HCT116 (cell line): ENCODE measurements at regions not wholly inside any gene's neighbourhood (a gene's known extent, or its start where the extent isn't known, plus 50 kb on each side); places are given as distances from the start of the nearest gene placed in this dataset.

Source experiments
- ATAC-seq: fragments of 200-7000 bp; cut with Tn5 transposase; 2 replicates; pipeline ENCODE4 v1.9.1; 2020; ENCODE audit warnings: mild to moderate bottlenecking, moderate library complexity
- BruUV-seq: library from RNA; stranded (reverse); fragments of 400-500 nt; replicated peaks from 2 replicates; lab custom pipeline; 2021; lab: Mats Ljungman, UMichigan
- CTCF ChIA-PET: fragments of 300-600 bp; sonication (Branson Sonifier 250); formaldehyde crosslinking; loops from one replicate; lab custom pipeline; 2021; ENCODE audit warnings: antibody characterized with exemption; lab: Charles Lee
- POLR2A ChIA-PET: fragments of 300-600, 350-600 bp; sonication (Branson Sonifier 250); formaldehyde crosslinking; loops from one replicate; lab custom pipeline; 2021; ENCODE audit warnings: antibody characterized with exemption; lab: Charles Lee
- RAD21 ChIA-PET, 2 experiments: fragments of 300-600 bp; sonication (Branson Sonifier 250); formaldehyde crosslinking; loops; one replicate each; lab custom pipeline; 2023; ENCODE audit warnings: low total read pairs in 2 of 2; ENCODE audit not compliant: uncharacterized antibody in 2 of 2, unreplicated experiment in 2 of 2, low non-redundant PET in 1 of 2; lab: Charles Lee
- DNase-seq: peaks from one replicate; pipeline ENCODE4 v3.0.0-alpha.2; 2010; ENCODE audit warnings: low read depth, low spot score
- H2AFZ ChIP-seq: fragments of 200-600 bp; shearing (Covaris generic), sonication (generic); 2 replicates; pipeline ENCODE4 v1.6.1; 2017; ENCODE audit warnings: low read depth, mixed run types, mixed read lengths, antibody characterized with exemption, low read length; ENCODE audit not compliant: poor library complexity, severe bottlenecking
- H3K27ac ChIP-seq: 2 replicates; pipeline ENCODE4 v1.5.1; 2012; ENCODE audit warnings: low read depth, low read length
- H3K27me3 ChIP-seq: fragments of 200-600 bp; sonication (generic); 2 replicates; pipeline ENCODE4 v1.6.1; 2016; ENCODE audit warnings: mixed run types, low read length, mixed read lengths; ENCODE audit not compliant: insufficient read depth
- H3K36me3 ChIP-seq, 2 experiments: fragments of 200-500 bp in 1 of 2; fragments of 200-600 bp in 1 of 2; sonication (Bioruptor generic) in 1 of 2; sonication (generic) in 1 of 2; 2 replicates each; pipeline versions ENCODE4 v1.5.1 to v1.6.1; 2014 to 2016; ENCODE audit warnings: low read length in 2 of 2, inconsistent platforms in 1 of 2, mixed read lengths in 1 of 2, mixed run types in 1 of 2; ENCODE audit not compliant: insufficient read depth in 2 of 2, control insufficient read depth in 1 of 2
- H3K4me1 ChIP-seq, 2 experiments: fragments of 200-600 bp in 1 of 2; sonication (generic) in 1 of 2; 2 replicates each; pipeline versions ENCODE4 v1.5.1 to v1.6.1; 2012 to 2017; ENCODE audit warnings: low read length in 2 of 2, inconsistent platforms in 1 of 2, mild to moderate bottlenecking in 1 of 2, mixed read lengths in 1 of 2, mixed run types in 1 of 2, moderate library complexity in 1 of 2; ENCODE audit not compliant: insufficient read depth in 2 of 2, control insufficient read depth in 1 of 2
- H3K4me2 ChIP-seq: fragments of 200-600 bp; sonication (generic); 2 replicates; pipeline ENCODE4 v1.6.1; 2017; ENCODE audit warnings: mixed run types, low read length, mixed read lengths
- H3K4me3 ChIP-seq, 2 experiments: fragments of 200-600 bp in 1 of 2; sonication (generic) in 1 of 2; replicated peaks in 1 of 2; 2 replicates each; pipeline ENCODE4 v1.5.1; 2011 to 2016; ENCODE audit warnings: low read length in 2 of 2, control low read depth in 1 of 2, low read depth in 1 of 2, mild to moderate bottlenecking in 1 of 2, mixed read lengths in 1 of 2, mixed run types in 1 of 2
- H3K79me2 ChIP-seq: fragments of 200-600 bp; sonication (generic); 2 replicates; pipeline ENCODE4 v1.6.1; 2017; ENCODE audit warnings: mild to moderate bottlenecking, mixed run types, low read length, moderate library complexity, mixed read lengths; ENCODE audit not compliant: insufficient read depth
- H3K9ac ChIP-seq: fragments of 200-600 bp; sonication (generic); 2 replicates; pipeline ENCODE4 v1.6.1; 2016; ENCODE audit warnings: low read length, mixed read lengths
- H3K9me2 ChIP-seq: fragments of 200-600 bp; sonication (generic), shearing (Covaris generic); 2 replicates; pipeline ENCODE4 v1.6.1; 2017; ENCODE audit warnings: mixed run types, mild to moderate bottlenecking, moderate library complexity; ENCODE audit not compliant: insufficient read depth
- H3K9me3 ChIP-seq, 2 experiments: fragments of 200-500 bp in 1 of 2; fragments of 200-600 bp in 1 of 2; sonication (Bioruptor generic) in 1 of 2; sonication (generic) in 1 of 2; 2 replicates each; pipeline ENCODE4 v1.6.1; 2014 to 2017; ENCODE audit warnings: low read length in 2 of 2, mixed read lengths in 2 of 2, inconsistent platforms in 1 of 2, low read depth in 1 of 2, mild to moderate bottlenecking in 1 of 2, mixed run types in 1 of 2, moderate library complexity in 1 of 2; ENCODE audit not compliant: control insufficient read depth in 1 of 2, insufficient read depth in 1 of 2
- H4K20me1 ChIP-seq: fragments of 200-600 bp; sonication (generic), shearing (Covaris generic); 2 replicates; pipeline ENCODE4 v1.6.1; 2017; ENCODE audit warnings: mixed run types, mild to moderate bottlenecking, moderate library complexity; ENCODE audit not compliant: insufficient read depth
- ATF3 ChIP-seq: IDR thresholded peaks from 2 replicates; pipeline ENCODE4 v1.6.1; 2012
- CBX3 ChIP-seq: IDR thresholded peaks from 2 replicates; pipeline ENCODE4 v1.6.1; 2012; ENCODE audit warnings: low read depth
- EZH2 ChIP-seq: fragments of 200-600 bp; sonication (generic); IDR thresholded peaks from 2 replicates; pipeline ENCODE4 v1.6.1; 2017; ENCODE audit warnings: antibody characterized with exemption, mixed run types
- POLR2A ChIP-seq: IDR thresholded peaks from 2 replicates; pipeline ENCODE4 v1.7.0; 2011; ENCODE audit warnings: borderline replicate concordance; ENCODE audit not compliant: insufficient read depth, insufficient read length; ENCODE audit errors: extremely low read depth
- REST ChIP-seq: IDR thresholded peaks from 2 replicates; pipeline ENCODE4 v1.6.1; 2012; ENCODE audit warnings: low read depth
- SRF ChIP-seq: IDR thresholded peaks from 2 replicates; pipeline ENCODE4 v1.6.1; 2012; ENCODE audit warnings: low read depth
- TCF7L2 ChIP-seq: IDR thresholded peaks from 2 replicates; pipeline ENCODE4 v1.7.0; 2011; ENCODE audit warnings: borderline replicate concordance, inconsistent platforms; ENCODE audit not compliant: insufficient read depth, insufficient read length; ENCODE audit errors: extremely low read depth
- ZBTB33 ChIP-seq: IDR thresholded peaks from 2 replicates; pipeline ENCODE4 v1.6.1; 2011; ENCODE audit warnings: mild to moderate bottlenecking, low read length, moderate library complexity; ENCODE audit not compliant: insufficient replicate concordance; ENCODE audit errors: extremely low read depth
- ZFX ChIP-seq: fragments of 450-650 bp; IDR thresholded peaks from 2 replicates; pipeline ENCODE4 v1.6.1; 2017
- ZNF274 ChIP-seq: fragments of 200-500 bp; sonication (Bioruptor generic); IDR thresholded peaks from 2 replicates; pipeline ENCODE4 v1.6.1; 2014; ENCODE audit warnings: mild to moderate bottlenecking, low read depth, low read length, inconsistent platforms
- intact Hi-C: fragments of 100-400 bp; cut with micrococcal nuclease; formaldehyde crosslinking; loops from 2 replicates; pipeline ENCODE4 v1.10.0; 2022

GRCh38 chrX:40875476-40875875 is 140.1 kb upstream of the MED14 start:
- H3K4me3 ChIP-seq = no peak overlapping the region
- intact Hi-C loops = loop anchor here (5.0 kb wide), 1 partner anchor 242 kb away; no protein-coding TSS in a partner anchor
- H3K9me3 ChIP-seq = no peaks in the 10 kb centered on the region
- H3K4me2 ChIP-seq = no peak overlapping the region
- ATAC-seq (no peak), DNase-seq (no peak)
- TF ChIP-seq POLR2A (no peak), CBX3 (no peak), ATF3 (no peak), ZBTB33 (no peak), SRF (no peak), TCF7L2 (no peak), REST (no peak), EZH2 (no peak), ZNF274 (no peak), ZFX (no peak)
- ChIA-PET POLR2A (no interaction called here), RAD21 (no interaction called here), CTCF (no interaction called here)
- H3K27me3 ChIP-seq = no peaks in the 10 kb centered on the region
- no peaks in the 10 kb centered on the region for H3K9me2 ChIP-seq
- H3K27ac ChIP-seq = no peak overlapping the region
- no peaks in the 10 kb centered on the region for H4K20me1 ChIP-seq
- no peak overlapping the region for H3K9ac ChIP-seq
- no peaks in the 10 kb centered on the region for H3K36me3 ChIP-seq
- peaks cover 0 to 4% of the 10 kb centered on the region in 2 experiments; a peak in 1 of 4 replicates for H3K4me1 ChIP-seq
- no TSS peak for BruUV-seq
- no peaks in the 10 kb centered on the region for H3K79me2 ChIP-seq
- H2AFZ ChIP-seq = no peak overlapping the region
